ENCODE measurements at regions not wholly inside any gene's neighbourhood (a gene's known extent, or its start where the extent isn't known, plus 50 kb on each side); places are given as distances from the start of the nearest gene placed in this dataset.

GRCh38 chr4:63169836-63170235, 1239.4 kb downstream of the TECRL start:
- no peak overlapping the region for H3K9ac ChIP-seq (ENCODE audit: insufficient read depth, low read depth, low read length)
- in situ Hi-C loops (cut with HindIII; ENCODE audit: extremely low pct_ligation_motif_present, low pct_unique_long_range_greater_than_20kb) (no loop called here), intact Hi-C loops (cut with micrococcal nuclease; ENCODE audit: unreplicated experiment) (no loop called here)
- H3K9me3 ChIP-seq (ENCODE audit: low read length) = peaks cover 41% of the 10 kb centered on the region
- FAIRE-seq (no peak), DNase-seq (ENCODE audit: low spot score) (no peak), ATAC-seq (no peak)
- H3K4me2 ChIP-seq (ENCODE audit: low read depth, low read length) = no peak overlapping the region
- H3K4me3 ChIP-seq (replicated peaks in 1 of 3; ENCODE audit: insufficient read depth in 1 of 3, low read depth in 2 of 3, low read length in 3 of 3) = no peak overlapping the region
- POLR2A ChIA-PET = no interaction called here
- no peaks in the 10 kb centered on the region for H4K20me1 ChIP-seq (ENCODE audit: insufficient read depth, low read length)
- no peaks in the 10 kb centered on the region for H3K4me1 ChIP-seq (ENCODE audit: insufficient read depth, low read length)
- no peak overlapping the region for H3K27ac ChIP-seq (ENCODE audit: extremely low read length, insufficient read depth, low read length)
- BruUV-seq (replicated peaks) = no TSS peak
- TF ChIP-seq CREB3 (CRISPR knock-in tag; IDR thresholded peaks at IDR 0.05) (no peak), PCBP1 (IDR thresholded peaks at IDR 0.05; ENCODE audit: borderline replicate concordance, low read depth, low read length) (no peak), ZNF382 (CRISPR knock-in tag; IDR thresholded peaks at IDR 0.05; ENCODE audit: borderline replicate concordance) (no peak), ZNF816 (CRISPR knock-in tag; IDR thresholded peaks at IDR 0.05; ENCODE audit: borderline replicate concordance) (no peak), ZFP41 (CRISPR knock-in tag; IDR thresholded peaks at IDR 0.05; ENCODE audit: borderline replicate concordance) (no peak), ZNF512 (CRISPR knock-in tag; IDR thresholded peaks at IDR 0.05) (no peak), ZNF782 (CRISPR knock-in tag; IDR thresholded peaks at IDR 0.05; ENCODE audit: borderline replicate concordance) (no peak), HNRNPH1 (optimal IDR thresholded peaks at IDR 0.05; ENCODE audit: low read depth, low read length) (no peak), KMT2B (CRISPR knock-in tag; IDR thresholded peaks at IDR 0.05) (no peak)
- TF ChIP-seq, protein P1, sequence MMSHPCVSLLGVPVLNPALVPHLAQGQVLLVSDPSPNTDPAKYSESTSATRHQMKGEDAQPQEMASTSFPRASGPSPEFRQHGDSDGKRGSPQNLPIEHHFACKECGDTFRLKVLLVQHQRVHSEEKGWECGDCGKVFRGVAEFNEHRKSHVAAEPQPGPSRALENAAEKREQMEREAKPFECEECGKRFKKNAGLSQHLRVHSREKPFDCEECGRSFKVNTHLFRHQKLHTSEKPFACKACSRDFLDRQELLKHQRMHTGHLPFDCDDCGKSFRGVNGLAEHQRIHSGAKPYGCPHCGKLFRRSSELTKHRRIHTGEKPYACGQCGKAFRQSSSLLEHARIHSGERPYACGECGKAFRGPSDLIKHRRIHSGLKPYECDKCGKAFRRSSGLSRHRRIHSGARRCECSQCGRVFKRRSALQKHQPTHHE (CRISPR knock-in tag; IDR thresholded peaks at IDR 0.05; ENCODE audit: borderline replicate concordance) = no peak
- TF ChIP-seq, protein P2, sequence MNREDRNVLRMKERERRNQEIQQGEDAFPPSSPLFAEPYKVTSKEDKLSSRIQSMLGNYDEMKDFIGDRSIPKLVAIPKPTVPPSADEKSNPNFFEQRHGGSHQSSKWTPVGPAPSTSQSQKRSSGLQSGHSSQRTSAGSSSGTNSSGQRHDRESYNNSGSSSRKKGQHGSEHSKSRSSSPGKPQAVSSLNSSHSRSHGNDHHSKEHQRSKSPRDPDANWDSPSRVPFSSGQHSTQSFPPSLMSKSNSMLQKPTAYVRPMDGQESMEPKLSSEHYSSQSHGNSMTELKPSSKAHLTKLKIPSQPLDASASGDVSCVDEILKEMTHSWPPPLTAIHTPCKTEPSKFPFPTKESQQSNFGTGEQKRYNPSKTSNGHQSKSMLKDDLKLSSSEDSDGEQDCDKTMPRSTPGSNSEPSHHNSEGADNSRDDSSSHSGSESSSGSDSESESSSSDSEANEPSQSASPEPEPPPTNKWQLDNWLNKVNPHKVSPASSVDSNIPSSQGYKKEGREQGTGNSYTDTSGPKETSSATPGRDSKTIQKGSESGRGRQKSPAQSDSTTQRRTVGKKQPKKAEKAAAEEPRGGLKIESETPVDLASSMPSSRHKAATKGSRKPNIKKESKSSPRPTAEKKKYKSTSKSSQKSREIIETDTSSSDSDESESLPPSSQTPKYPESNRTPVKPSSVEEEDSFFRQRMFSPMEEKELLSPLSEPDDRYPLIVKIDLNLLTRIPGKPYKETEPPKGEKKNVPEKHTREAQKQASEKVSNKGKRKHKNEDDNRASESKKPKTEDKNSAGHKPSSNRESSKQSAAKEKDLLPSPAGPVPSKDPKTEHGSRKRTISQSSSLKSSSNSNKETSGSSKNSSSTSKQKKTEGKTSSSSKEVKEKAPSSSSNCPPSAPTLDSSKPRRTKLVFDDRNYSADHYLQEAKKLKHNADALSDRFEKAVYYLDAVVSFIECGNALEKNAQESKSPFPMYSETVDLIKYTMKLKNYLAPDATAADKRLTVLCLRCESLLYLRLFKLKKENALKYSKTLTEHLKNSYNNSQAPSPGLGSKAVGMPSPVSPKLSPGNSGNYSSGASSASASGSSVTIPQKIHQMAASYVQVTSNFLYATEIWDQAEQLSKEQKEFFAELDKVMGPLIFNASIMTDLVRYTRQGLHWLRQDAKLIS (CRISPR knock-in tag; IDR thresholded peaks at IDR 0.05) = no peak
- no peaks in the 10 kb centered on the region for H3K79me2 ChIP-seq (ENCODE audit: insufficient read depth, low read length)
- CTCF ChIA-PET (ENCODE audit: low intra/inter-chr PET ratio, low total read pairs) = no interaction called here
- no peak overlapping the region for H2AFZ ChIP-seq (ENCODE audit: low read length)
- 0% methylated on average over 2 of the region's 2 CpGs for WGBS (ENCODE audit: low lambda C conversion rate)
- no peaks in the 10 kb centered on the region for H3K27me3 ChIP-seq (ENCODE audit: control insufficient read depth in 1 of 2, insufficient read depth in 2 of 2, low read length in 2 of 2)
- no peaks in the 10 kb centered on the region for H3K36me3 ChIP-seq (replicated peaks in 1 of 2; ENCODE audit: control insufficient read depth in 1 of 2, insufficient read depth in 2 of 2, low read length in 2 of 2)

All from HepG2 (cell line).